DOHH2 (cell line): ENCODE measurements at regions not wholly inside any gene's neighbourhood (a gene's known extent, or its start where the extent isn't known, plus 50 kb on each side); places are given as distances from the start of the nearest gene placed in this dataset.

Source experiments
- EZH2phosphoT487 ChIP-seq: fragments of 200-600 bp; sonication (generic); IDR thresholded peaks from 2 replicates; pipeline ENCODE4 v1.6.1; 2017; ENCODE audit warnings: borderline replicate concordance, mild to moderate bottlenecking, antibody characterized with exemption, low read length, moderate library complexity, mixed read lengths
- TF ChIP-seq, protein P1 (sequence below): fragments of 200-600 bp; sonication (generic); IDR thresholded peaks from one replicate; pipeline ENCODE4 v1.5.1; 2014; ENCODE audit warnings: antibody characterized with exemption, mild to moderate bottlenecking, low read depth, low read length; ENCODE audit not compliant: poor library complexity, severe bottlenecking

DNA sequence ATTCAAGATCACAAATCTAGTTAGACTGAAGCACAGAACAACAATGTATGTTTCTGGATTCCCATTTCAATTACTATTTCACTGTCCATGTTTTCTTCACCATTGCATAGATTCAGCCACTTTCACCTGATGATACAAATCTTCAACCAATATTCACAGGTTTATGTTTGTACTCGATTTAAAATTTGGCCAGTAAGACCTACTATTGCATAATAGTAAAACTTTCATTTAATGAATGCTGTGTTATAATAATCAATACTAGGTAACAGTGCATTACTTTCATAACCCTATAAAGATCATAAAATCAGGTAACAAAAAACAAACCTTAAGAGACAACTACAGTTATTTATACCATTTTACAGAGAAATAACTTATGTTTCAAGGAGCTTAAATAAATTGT lies 2209.1 kb downstream of the ARAP2 start:
- TF ChIP-seq, protein P1, sequence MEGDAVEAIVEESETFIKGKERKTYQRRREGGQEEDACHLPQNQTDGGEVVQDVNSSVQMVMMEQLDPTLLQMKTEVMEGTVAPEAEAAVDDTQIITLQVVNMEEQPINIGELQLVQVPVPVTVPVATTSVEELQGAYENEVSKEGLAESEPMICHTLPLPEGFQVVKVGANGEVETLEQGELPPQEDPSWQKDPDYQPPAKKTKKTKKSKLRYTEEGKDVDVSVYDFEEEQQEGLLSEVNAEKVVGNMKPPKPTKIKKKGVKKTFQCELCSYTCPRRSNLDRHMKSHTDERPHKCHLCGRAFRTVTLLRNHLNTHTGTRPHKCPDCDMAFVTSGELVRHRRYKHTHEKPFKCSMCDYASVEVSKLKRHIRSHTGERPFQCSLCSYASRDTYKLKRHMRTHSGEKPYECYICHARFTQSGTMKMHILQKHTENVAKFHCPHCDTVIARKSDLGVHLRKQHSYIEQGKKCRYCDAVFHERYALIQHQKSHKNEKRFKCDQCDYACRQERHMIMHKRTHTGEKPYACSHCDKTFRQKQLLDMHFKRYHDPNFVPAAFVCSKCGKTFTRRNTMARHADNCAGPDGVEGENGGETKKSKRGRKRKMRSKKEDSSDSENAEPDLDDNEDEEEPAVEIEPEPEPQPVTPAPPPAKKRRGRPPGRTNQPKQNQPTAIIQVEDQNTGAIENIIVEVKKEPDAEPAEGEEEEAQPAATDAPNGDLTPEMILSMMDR: no peak
- TF ChIP-seq EZH2phosphoT487: no peak
